ENCODE measurements at regions not wholly inside any gene's neighbourhood (a gene's known extent, or its start where the extent isn't known, plus 50 kb on each side); places are given as distances from the start of the nearest gene placed in this dataset.

GRCh38 chr13:60701895-60702294 lies 304.9 kb downstream of the TDRD3 start:
- ChIA-PET POLR2A (no interaction called here), CTCF (no interaction called here)
- no peak for DNase-seq (ENCODE audit: extremely low spot score)
- TF ChIP-seq FOXA1 (IDR thresholded peaks at IDR 0.05) (no peak), FOXK2 (IDR thresholded peaks at IDR 0.05) (no peak), NFRKB (IDR thresholded peaks at IDR 0.05) (no peak), ARNT (IDR thresholded peaks at IDR 0.05) (no peak), HDGF (IDR thresholded peaks at IDR 0.05; ENCODE audit: borderline replicate concordance) (no peak), L3MBTL2 (conservative IDR thresholded peaks at IDR 0.05) (no peak), SUZ12 (IDR thresholded peaks at IDR 0.05) (no peak), FOXM1 (IDR thresholded peaks at IDR 0.05; ENCODE audit: borderline replicate concordance) (no peak), ELF4 (IDR thresholded peaks at IDR 0.05) (no peak), BHLHE40 (IDR thresholded peaks at IDR 0.05; ENCODE audit: borderline replicate concordance) (no peak), ZNF384 (IDR thresholded peaks at IDR 0.05) (no peak), LEF1 (IDR thresholded peaks at IDR 0.05; ENCODE audit: borderline replicate concordance) (no peak), TARDBP (IDR thresholded peaks at IDR 0.05) (no peak), SP1 (IDR thresholded peaks at IDR 0.05) (no peak), CTBP1 (IDR thresholded peaks at IDR 0.05; ENCODE audit: borderline replicate concordance) (no peak)
- TF ChIP-seq, protein P1, sequence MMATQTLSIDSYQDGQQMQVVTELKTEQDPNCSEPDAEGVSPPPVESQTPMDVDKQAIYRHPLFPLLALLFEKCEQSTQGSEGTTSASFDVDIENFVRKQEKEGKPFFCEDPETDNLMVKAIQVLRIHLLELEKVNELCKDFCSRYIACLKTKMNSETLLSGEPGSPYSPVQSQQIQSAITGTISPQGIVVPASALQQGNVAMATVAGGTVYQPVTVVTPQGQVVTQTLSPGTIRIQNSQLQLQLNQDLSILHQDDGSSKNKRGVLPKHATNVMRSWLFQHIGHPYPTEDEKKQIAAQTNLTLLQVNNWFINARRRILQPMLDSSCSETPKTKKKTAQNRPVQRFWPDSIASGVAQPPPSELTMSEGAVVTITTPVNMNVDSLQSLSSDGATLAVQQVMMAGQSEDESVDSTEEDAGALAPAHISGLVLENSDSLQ (IDR thresholded peaks at IDR 0.05): no peak

- ChIA-PET POLR2A (no interaction called here), CTCF (no interaction called here)
- no peak for DNase-seq (ENCODE audit: extremely low spot score)
- no peak for TF ChIP-seq LEF1 (IDR thresholded peaks at IDR 0.05; ENCODE audit: borderline replicate concordance)
- no peak for TF ChIP-seq FOXM1 (IDR thresholded peaks at IDR 0.05; ENCODE audit: borderline replicate concordance)
- TF ChIP-seq, protein P1 (IDR thresholded peaks at IDR 0.05): no peak
- TF ChIP-seq BHLHE40 (IDR thresholded peaks at IDR 0.05; ENCODE audit: borderline replicate concordance): no peak
- no peak for TF ChIP-seq FOXA1 (IDR thresholded peaks at IDR 0.05)
- TF ChIP-seq ELF4 (IDR thresholded peaks at IDR 0.05): no peak
- TF ChIP-seq ARNT (IDR thresholded peaks at IDR 0.05): no peak
- no peak for TF ChIP-seq SP1 (IDR thresholded peaks at IDR 0.05)
- no peak for TF ChIP-seq TARDBP (IDR thresholded peaks at IDR 0.05)
- no peak for TF ChIP-seq L3MBTL2 (conservative IDR thresholded peaks at IDR 0.05)
- TF ChIP-seq HDGF (IDR thresholded peaks at IDR 0.05; ENCODE audit: borderline replicate concordance): no peak
- TF ChIP-seq CTBP1 (IDR thresholded peaks at IDR 0.05; ENCODE audit: borderline replicate concordance): no peak
Measured at GRCh38 chr13:60700994-60701393, 304.0 kb downstream of the TDRD3 start.

DNA sequence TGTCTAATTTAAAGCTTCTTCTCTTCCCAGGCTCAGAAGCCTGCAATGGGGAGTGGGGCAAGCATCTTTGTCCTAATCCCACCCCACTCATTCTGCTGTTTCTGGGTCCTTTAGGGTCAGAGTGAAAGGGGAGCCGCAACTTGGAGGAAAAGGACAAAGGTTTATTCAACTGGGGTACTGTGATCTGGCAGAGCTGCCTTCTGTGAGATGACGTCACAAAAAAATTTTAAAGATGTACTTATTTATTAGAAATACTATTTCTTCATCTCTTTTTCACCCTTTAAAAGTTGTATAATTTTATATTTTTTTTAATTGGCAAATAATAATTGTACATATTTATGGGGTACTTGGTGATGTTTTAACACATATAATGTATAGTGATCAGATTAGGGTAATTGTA lies 302.6 kb downstream of the TDRD3 start:
- CTCF ChIA-PET: no interaction called here
- POLR2A ChIA-PET: no interaction called here
- TF ChIP-seq NFRKB (IDR thresholded peaks at IDR 0.05) (no peak), LEF1 (IDR thresholded peaks at IDR 0.05; ENCODE audit: borderline replicate concordance) (no peak), FOXM1 (IDR thresholded peaks at IDR 0.05; ENCODE audit: borderline replicate concordance) (no peak), FOXA1 (IDR thresholded peaks at IDR 0.05) (no peak), ELF4 (IDR thresholded peaks at IDR 0.05) (no peak), BHLHE40 (IDR thresholded peaks at IDR 0.05; ENCODE audit: borderline replicate concordance) (no peak), ZNF384 (IDR thresholded peaks at IDR 0.05) (no peak), HDGF (IDR thresholded peaks at IDR 0.05; ENCODE audit: borderline replicate concordance) (no peak), ARNT (IDR thresholded peaks at IDR 0.05) (no peak), SUZ12 (IDR thresholded peaks at IDR 0.05) (no peak), FOXK2 (IDR thresholded peaks at IDR 0.05) (no peak), CTBP1 (IDR thresholded peaks at IDR 0.05; ENCODE audit: borderline replicate concordance) (no peak), L3MBTL2 (conservative IDR thresholded peaks at IDR 0.05) (no peak), TARDBP (IDR thresholded peaks at IDR 0.05) (no peak), SP1 (IDR thresholded peaks at IDR 0.05) (no peak)
- TF ChIP-seq, protein P1 (IDR thresholded peaks at IDR 0.05): no peak

DNA sequence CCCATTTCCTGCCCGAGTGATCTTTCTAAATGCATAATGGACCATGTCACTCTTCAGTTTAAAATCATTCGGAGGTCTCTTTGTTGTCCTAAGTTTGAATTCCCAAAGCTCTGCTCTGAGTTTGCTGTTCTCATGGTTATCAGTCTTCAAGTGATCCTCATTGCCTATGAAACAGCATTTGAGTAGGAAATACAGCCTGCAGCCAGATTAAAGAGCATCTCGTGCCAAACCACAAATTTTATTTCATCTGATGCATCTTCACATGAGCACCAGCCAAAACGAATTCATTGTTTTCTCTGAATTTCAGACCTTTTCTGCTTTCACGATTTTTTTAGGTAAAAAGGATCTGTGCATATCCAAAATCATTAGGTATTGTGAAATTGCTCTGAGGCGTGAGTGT lies 299.6 kb downstream of the TDRD3 start:
- ChIA-PET POLR2A (no interaction called here), CTCF (no interaction called here)
- TF ChIP-seq CTBP1 (IDR thresholded peaks at IDR 0.05; ENCODE audit: borderline replicate concordance) (no peak), SP1 (IDR thresholded peaks at IDR 0.05) (no peak)
- DNase-seq (ENCODE audit: extremely low spot score): no peak

More for the DNA sequence above, 302.6 kb downstream of the TDRD3 start:
- DNase-seq (ENCODE audit: extremely low spot score): no peak

DNA sequence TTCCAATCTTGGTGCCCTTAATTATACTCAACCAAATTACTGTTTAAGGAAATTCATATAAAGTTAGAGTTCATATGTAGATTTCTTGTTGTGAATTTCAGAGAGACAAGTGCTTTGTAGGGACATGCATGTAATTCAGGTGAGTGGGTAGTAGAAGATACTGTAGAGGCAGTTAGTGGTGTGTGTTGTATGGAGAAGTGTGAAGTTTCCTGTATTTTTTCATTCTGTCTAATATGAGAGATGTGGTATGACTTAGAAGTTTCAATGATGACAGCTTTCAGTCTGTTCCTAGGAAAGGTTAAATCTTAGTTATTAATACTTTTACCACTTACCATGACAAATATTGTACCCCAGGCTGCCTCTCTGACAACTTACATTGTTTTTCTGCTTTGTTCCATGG lies 294.2 kb downstream of the TDRD3 start:
- TF ChIP-seq, protein P1 (IDR thresholded peaks at IDR 0.05): no peak
- TF ChIP-seq FOXA1 (IDR thresholded peaks at IDR 0.05) (no peak), ARNT (IDR thresholded peaks at IDR 0.05) (no peak), SP1 (IDR thresholded peaks at IDR 0.05) (no peak), BHLHE40 (IDR thresholded peaks at IDR 0.05; ENCODE audit: borderline replicate concordance) (no peak), L3MBTL2 (conservative IDR thresholded peaks at IDR 0.05) (no peak), LEF1 (IDR thresholded peaks at IDR 0.05; ENCODE audit: borderline replicate concordance) (no peak), CTBP1 (IDR thresholded peaks at IDR 0.05; ENCODE audit: borderline replicate concordance) (no peak), SUZ12 (IDR thresholded peaks at IDR 0.05) (no peak), ELF4 (IDR thresholded peaks at IDR 0.05) (no peak)
- ChIA-PET CTCF (no interaction called here), POLR2A (no interaction called here)
- no peak for DNase-seq (ENCODE audit: extremely low spot score)

DNA sequence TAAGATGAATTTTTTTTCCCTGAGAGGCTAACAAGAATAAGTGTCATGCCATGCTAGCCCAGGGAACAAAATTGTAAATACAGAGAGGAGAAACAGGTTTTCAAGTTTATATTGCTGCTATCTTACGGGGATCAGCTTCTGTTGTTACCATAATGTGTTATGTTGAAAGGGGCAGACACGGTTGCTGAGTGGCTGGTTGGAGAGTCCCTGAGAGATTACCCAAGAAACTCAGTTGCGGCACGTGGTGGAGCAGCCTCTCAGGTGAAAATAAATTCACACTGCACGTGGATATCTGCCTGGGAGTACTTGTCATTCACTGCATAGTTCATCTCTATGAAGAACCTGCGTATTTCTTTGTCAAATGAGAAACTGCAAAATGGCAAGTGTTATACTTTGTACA lies 293.6 kb downstream of the TDRD3 start:
- TF ChIP-seq CTBP1 (IDR thresholded peaks at IDR 0.05; ENCODE audit: borderline replicate concordance) (no peak), NFRKB (IDR thresholded peaks at IDR 0.05) (no peak), FOXK2 (IDR thresholded peaks at IDR 0.05) (no peak), ZNF384 (IDR thresholded peaks at IDR 0.05) (no peak), L3MBTL2 (conservative IDR thresholded peaks at IDR 0.05) (no peak), TARDBP (IDR thresholded peaks at IDR 0.05) (no peak), LEF1 (IDR thresholded peaks at IDR 0.05; ENCODE audit: borderline replicate concordance) (no peak), ARNT (IDR thresholded peaks at IDR 0.05) (no peak)
- ChIA-PET POLR2A (no interaction called here), CTCF (no interaction called here)
- no peak for DNase-seq (ENCODE audit: extremely low spot score)
